HUES6 (cell line): ENCODE measurements at regions not wholly inside any gene's neighbourhood (a gene's known extent, or its start where the extent isn't known, plus 50 kb on each side); places are given as distances from the start of the nearest gene placed in this dataset.

Experiments
- H3K27ac ChIP-seq: 2 replicates; pipeline ENCODE4 v1.7.0; 2013; ENCODE audit warnings: low read depth, mild to moderate bottlenecking, low read length, inconsistent platforms
- H3K27me3 ChIP-seq: 2 replicates; pipeline ENCODE4 v1.6.1; 2013; ENCODE audit warnings: low read length; ENCODE audit not compliant: control insufficient read depth, insufficient read depth
- H3K36me3 ChIP-seq: 2 replicates; pipeline ENCODE4 v1.6.1; 2013; ENCODE audit warnings: low read length; ENCODE audit not compliant: control insufficient read depth, insufficient read depth
- H3K4me1 ChIP-seq: 2 replicates; pipeline ENCODE4 v1.6.1; 2013; ENCODE audit warnings: low read length; ENCODE audit not compliant: control insufficient read depth, insufficient read depth
- H3K4me3 ChIP-seq: 2 replicates; pipeline ENCODE4 v1.5.1; 2013; ENCODE audit warnings: low read depth, low read length
- H3K9ac ChIP-seq: one replicate; pipeline ENCODE4 v1.6.1; 2013; ENCODE audit warnings: mild to moderate bottlenecking, low read length
- H3K9me3 ChIP-seq: 2 replicates; pipeline ENCODE4 v1.6.1; 2013; ENCODE audit warnings: low read depth, low read length; ENCODE audit not compliant: control insufficient read depth, insufficient read depth

- H3K9ac ChIP-seq: no peak overlapping the region
- no peak overlapping the region for H3K27ac ChIP-seq
- peaks cover 2% of the 10 kb centered on the region; the same call in 1 of the 2 replicates for H3K4me1 ChIP-seq
- no peaks in the 10 kb centered on the region for H3K36me3 ChIP-seq
- no peak overlapping the region for H3K4me3 ChIP-seq
- no peaks in the 10 kb centered on the region for H3K27me3 ChIP-seq
- no peaks in the 10 kb centered on the region for H3K9me3 ChIP-seq
Observed at GRCh38 chr12:41777064-41777790, 367.4 kb downstream of the GXYLT1 start.

GRCh38 chr12:41772478-41772877 lies 372.2 kb downstream of the GXYLT1 start:
- Histone ChIP-seq H3K9ac (no peak overlapping the region), H3K36me3 (no peaks in the 10 kb centered on the region), H3K27ac (no peak overlapping the region), H3K4me1 (peaks cover 3% of the 10 kb centered on the region; the same call in 1 of the 2 replicates), H3K27me3 (no peaks in the 10 kb centered on the region), H3K9me3 (no peaks in the 10 kb centered on the region), H3K4me3 (no peak overlapping the region)

DNA sequence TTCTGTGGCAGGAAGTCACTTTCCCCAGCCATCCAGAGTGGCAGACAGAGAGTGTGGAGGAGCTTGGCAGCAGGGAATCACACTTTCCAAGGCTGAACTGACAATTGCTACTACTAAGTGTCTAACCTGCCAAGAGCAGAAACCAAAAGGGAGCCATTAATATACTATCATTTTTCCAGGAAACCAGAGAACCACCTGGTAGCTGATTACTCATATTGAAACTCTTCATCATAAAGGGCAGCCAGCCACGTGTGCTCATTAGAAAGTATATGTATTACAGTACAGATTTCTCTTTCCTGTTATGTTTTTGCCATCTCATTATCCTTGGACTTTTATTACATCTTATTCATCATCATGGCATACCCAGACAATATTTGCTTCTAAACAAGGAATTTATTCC lies 374.9 kb downstream of the GXYLT1 start:
- Histone ChIP-seq H3K9ac (no peak overlapping the region), H3K9me3 (no peaks in the 10 kb centered on the region), H3K4me3 (no peak overlapping the region), H3K27ac (no peak overlapping the region), H3K27me3 (no peaks in the 10 kb centered on the region), H3K36me3 (no peaks in the 10 kb centered on the region), H3K4me1 (peaks cover 3% of the 10 kb centered on the region; the same call in 1 of the 2 replicates)

- H3K27ac ChIP-seq: no peak overlapping the region
- H3K36me3 ChIP-seq: no peaks in the 10 kb centered on the region
- no peaks in the 10 kb centered on the region for H3K9me3 ChIP-seq
Observed at GRCh38 chr12:41768456-41768855, 376.2 kb downstream of the GXYLT1 start.

DNA sequence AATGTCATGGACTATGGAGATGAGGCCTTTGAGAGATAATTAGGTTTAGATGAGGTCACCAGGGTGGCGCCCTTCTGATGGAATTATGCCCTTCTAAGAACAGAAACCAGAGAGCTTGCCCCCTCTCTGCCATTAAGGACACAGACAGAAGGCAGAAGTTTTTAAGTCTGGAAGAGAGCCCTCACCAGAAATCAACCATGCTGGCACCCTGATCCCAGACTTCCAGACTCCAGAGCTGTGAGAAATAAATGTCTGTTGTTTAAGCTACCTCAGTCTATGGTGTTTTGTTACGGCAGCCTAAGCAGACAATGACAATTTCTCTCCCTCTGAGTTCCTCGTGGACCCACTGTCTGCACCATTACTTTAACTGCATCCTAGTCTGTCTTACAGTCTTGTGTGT lies 382.0 kb downstream of the GXYLT1 start:
- H3K4me1 ChIP-seq: peaks cover 3% of the 10 kb centered on the region; the same call in 1 of the 2 replicates
- no peaks in the 10 kb centered on the region for H3K36me3 ChIP-seq
- H3K27me3 ChIP-seq: no peaks in the 10 kb centered on the region
- no peak overlapping the region for H3K9ac ChIP-seq
- H3K27ac ChIP-seq: no peak overlapping the region
- H3K9me3 ChIP-seq: peaks cover 3% of the 10 kb centered on the region; the same call in 1 of the 2 replicates
- no peak overlapping the region for H3K4me3 ChIP-seq

More at GRCh38 chr12:41768456-41768855, 376.2 kb downstream of the GXYLT1 start:
- no peak overlapping the region for H3K4me3 ChIP-seq
- no peak overlapping the region for H3K9ac ChIP-seq
- no peaks in the 10 kb centered on the region for H3K27me3 ChIP-seq
- peaks cover 3% of the 10 kb centered on the region; the same call in 1 of the 2 replicates for H3K4me1 ChIP-seq

DNA sequence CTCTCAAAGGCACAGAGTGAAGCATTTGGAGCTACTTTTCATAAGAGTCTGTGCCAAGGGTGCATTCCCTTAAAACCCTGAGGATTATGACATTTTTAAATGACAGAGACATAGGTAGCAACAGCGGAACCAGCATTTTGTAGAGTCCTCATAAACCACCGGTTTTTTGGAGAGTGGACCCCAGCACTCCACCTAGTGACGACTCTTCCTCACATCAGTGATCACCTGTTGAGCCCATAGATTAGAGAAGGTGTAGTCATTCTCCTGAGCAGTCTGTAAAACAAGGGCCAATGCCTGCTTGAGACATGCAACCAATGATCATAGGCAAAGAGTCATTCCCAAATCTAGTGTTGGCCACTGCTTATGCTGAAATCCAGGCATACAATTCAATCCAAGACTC lies 399.1 kb downstream of the GXYLT1 start:
- H3K4me1 ChIP-seq: no peaks in the 10 kb centered on the region
- H3K27ac ChIP-seq: no peak overlapping the region
- no peak overlapping the region for H3K4me3 ChIP-seq
- H3K9ac ChIP-seq: no peak overlapping the region
- no peaks in the 10 kb centered on the region for H3K27me3 ChIP-seq
- H3K9me3 ChIP-seq: 0 out of 2 replicates have a peak, but pooled peaks cover 7% of the 10 kb centered on the region
- H3K36me3 ChIP-seq: no peaks in the 10 kb centered on the region

- Histone ChIP-seq H3K27me3 (no peaks in the 10 kb centered on the region), H3K36me3 (no peaks in the 10 kb centered on the region), H3K9me3 (0 out of 2 replicates have a peak, but pooled peaks cover 7% of the 10 kb centered on the region), H3K27ac (no peak overlapping the region), H3K9ac (no peak overlapping the region), H3K4me1 (no peaks in the 10 kb centered on the region), H3K4me3 (no peak overlapping the region)
Observed at GRCh38 chr12:41743835-41744234, 400.8 kb downstream of the GXYLT1 start.

DNA sequence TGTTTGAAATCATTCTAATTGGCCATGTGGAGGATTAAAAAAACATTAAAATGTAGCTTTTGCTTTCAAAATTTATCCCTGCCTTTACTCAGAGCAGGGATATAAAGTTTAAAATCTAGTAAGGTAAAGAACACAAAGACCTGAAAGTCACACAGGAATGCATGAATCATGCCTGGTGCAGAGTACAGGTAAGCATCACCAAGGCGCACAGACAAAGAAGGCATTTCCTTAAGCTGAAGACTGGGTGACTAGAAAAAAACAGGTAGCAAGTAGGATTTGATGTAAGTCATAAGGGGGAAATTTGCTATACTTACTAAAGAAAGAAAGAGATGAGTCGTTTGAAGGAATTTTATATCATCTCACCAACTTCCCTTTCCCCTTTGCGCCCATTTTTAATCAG lies 405.6 kb downstream of the GXYLT1 start:
- H3K27ac ChIP-seq: no peak overlapping the region
- H3K9ac ChIP-seq: no peak overlapping the region
- no peaks in the 10 kb centered on the region for H3K36me3 ChIP-seq
- no peak overlapping the region for H3K4me3 ChIP-seq
- 0 out of 2 replicates have a peak, but pooled peaks cover 7% of the 10 kb centered on the region for H3K9me3 ChIP-seq
- peaks cover 3% of the 10 kb centered on the region; the same call in 1 of the 2 replicates for H3K4me1 ChIP-seq
- H3K27me3 ChIP-seq: no peaks in the 10 kb centered on the region

DNA sequence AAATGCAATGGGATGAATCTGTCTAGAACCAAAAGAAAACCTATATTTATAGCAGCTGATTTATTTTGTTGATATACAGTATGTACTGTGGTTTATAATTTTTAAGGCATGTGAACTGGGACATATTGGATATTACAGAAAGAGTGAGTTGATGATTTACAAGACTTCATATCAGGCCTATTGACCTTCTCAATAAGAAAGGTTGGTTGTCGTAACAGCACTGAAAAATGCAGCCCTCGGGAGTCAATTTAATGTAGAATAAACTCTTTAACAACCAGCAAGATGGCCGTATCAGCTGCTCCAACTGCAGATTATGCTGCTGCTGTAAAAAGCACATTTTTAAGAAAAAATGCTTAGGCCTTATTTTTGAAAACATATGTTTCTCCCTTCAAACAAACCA lies 407.3 kb downstream of the GXYLT1 start:
- Histone ChIP-seq H3K9me3 (0 out of 2 replicates have a peak, but pooled peaks cover 3% of the 10 kb centered on the region), H3K9ac (no peak overlapping the region), H3K36me3 (no peaks in the 10 kb centered on the region), H3K27ac (no peak overlapping the region), H3K4me1 (peaks cover 3% of the 10 kb centered on the region; the same call in 1 of the 2 replicates), H3K27me3 (no peaks in the 10 kb centered on the region), H3K4me3 (no peak overlapping the region)

- H3K9me3 ChIP-seq: no peaks in the 10 kb centered on the region
- H3K27me3 ChIP-seq: no peaks in the 10 kb centered on the region
- H3K36me3 ChIP-seq: no peaks in the 10 kb centered on the region
- no peak overlapping the region for H3K27ac ChIP-seq
- H3K4me3 ChIP-seq: no peak overlapping the region
- H3K4me1 ChIP-seq: peaks cover 3% of the 10 kb centered on the region; the same call in 1 of the 2 replicates
- no peak overlapping the region for H3K9ac ChIP-seq
Observed at GRCh38 chr12:41736436-41736835, 408.2 kb downstream of the GXYLT1 start.

DNA sequence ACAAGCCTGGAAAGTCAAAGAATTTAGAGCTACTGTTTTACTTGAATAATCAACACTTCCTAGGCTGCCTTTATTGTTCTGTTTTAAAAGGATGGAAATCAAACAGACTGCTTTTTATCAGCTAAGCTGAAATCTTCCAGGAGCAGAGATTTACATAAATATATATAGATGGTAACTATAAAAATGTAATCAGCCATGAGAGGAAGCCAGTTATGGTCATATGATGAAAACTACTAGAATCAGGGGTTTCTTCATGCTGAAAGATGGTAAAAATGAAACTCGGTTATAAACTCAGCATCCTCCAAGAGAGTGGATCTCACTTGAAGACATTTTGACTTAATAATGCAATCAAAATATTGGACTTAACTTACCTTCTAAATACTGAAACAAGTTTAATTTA lies 413.0 kb downstream of the GXYLT1 start:
- Histone ChIP-seq H3K9me3 (0 out of 2 replicates have a peak, but pooled peaks cover 2% of the 10 kb centered on the region), H3K36me3 (no peaks in the 10 kb centered on the region), H3K27ac (no peak overlapping the region), H3K27me3 (no peaks in the 10 kb centered on the region), H3K9ac (no peak overlapping the region), H3K4me3 (no peak overlapping the region), H3K4me1 (no peaks in the 10 kb centered on the region)
